GM19240 (cell line): ENCODE measurements at regions not wholly inside any gene's neighbourhood (a gene's known extent, or its start where the extent isn't known, plus 50 kb on each side); places are given as distances from the start of the nearest gene placed in this dataset.

Source experiments
- DNase-seq: peaks from one replicate; pipeline ENCODE4 v3.0.0; 2011; ENCODE audit warnings: low spot score; ENCODE audit not compliant: insufficient read length

GRCh38 chr12:116482179-116482578, 77.0 kb upstream of the MAP1LC3B2 start:
- no peak for DNase-seq

GRCh38 chr12:116482859-116483258, 76.3 kb upstream of the MAP1LC3B2 start:
- no peak for DNase-seq

- DNase-seq = no peak
Observed at GRCh38 chr12:116483959-116484750, 75.0 kb upstream of the MAP1LC3B2 start.

DNA sequence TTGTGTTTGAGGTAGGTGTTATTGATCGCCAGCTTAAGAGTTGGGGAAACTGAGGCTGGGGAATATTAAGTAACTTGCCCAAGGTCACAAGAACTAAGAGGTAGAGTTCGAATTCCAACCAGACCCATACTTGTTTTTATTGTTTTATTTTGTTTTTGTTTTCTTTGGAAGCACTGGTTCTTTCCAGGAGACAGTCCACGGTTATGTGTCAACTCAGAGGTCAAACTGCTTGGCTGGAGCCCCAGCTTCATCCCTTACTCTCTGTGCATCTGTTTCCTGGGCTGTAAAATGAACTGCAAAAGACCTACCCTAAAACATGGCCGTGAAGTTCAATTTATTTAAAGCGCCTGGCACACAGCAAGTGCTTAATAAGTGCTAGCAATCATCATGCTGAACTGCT, 74.4 kb upstream of the MAP1LC3B2 start:
- no peak for DNase-seq

DNA sequence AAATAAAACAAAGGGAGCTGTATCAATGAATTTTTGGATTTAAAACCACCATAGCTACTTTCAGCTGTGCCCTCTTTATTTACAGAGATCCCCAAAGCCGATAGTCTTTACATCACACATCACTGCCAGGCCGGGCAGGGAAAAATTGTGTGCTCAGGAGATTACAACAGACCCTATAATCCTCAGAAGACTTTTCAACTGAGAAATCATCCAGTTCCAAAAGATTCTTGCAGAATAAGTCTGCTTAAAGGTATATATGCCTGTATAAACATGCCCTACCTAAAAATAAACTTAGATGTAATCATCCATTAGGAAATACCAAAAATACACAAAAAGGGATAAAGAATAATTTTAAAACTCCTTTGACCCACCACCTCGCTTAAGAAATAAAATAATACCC, 70.1 kb upstream of the MAP1LC3B2 start:
- DNase-seq = no peak

DNA sequence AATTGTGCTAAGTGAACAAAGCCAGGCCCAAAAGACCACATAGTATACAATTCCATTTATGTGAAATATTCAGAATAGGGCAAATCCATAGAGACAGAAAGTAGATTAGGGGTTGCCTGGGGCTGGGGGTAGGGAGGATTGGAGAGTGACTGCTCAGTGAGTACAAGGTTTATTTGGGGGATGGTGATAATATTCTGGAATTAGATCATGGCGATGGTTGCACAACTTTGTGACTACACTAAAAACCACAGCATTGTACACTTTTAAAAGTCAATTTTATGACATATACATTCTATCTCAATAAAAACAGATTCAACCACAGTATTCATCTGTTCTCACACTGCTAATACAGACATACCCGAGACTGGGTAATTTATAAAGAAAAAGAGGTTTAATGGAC, 68.7 kb upstream of the MAP1LC3B2 start:
- DNase-seq = no peak

DNA sequence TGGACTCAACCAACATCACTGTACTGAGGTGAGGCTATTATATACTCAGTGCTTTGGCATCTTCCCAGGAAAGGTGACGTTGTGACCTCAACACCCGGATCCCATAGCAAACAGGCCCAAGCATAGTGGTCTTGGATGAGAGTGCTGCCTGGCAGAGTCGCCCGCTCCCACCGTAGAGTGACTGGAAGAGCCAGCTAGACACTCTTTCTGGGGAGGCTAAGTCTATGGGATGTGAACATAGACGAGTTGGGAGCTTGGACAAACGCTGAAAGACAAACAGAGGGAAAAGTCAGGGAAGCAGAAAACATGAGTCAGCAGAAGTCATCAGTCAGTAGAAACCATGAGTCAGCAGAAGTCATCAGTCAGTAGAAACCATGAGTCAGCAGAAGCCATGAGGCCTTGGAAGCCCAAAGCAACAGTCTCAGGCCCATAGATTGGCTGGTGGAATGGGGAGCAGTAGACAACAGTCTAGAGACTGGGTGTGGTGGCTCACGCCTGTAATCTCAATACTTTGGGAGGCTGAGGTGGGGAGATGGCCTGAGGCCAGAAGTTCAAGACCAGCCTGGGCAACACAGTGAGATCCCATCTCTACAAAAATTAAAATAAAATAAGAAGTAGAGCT, 66.4 kb upstream of the MAP1LC3B2 start:
- no peak for DNase-seq

- no peak for DNase-seq
Observed at GRCh38 chr12:116495260-116495659, 63.9 kb upstream of the MAP1LC3B2 start.

DNA sequence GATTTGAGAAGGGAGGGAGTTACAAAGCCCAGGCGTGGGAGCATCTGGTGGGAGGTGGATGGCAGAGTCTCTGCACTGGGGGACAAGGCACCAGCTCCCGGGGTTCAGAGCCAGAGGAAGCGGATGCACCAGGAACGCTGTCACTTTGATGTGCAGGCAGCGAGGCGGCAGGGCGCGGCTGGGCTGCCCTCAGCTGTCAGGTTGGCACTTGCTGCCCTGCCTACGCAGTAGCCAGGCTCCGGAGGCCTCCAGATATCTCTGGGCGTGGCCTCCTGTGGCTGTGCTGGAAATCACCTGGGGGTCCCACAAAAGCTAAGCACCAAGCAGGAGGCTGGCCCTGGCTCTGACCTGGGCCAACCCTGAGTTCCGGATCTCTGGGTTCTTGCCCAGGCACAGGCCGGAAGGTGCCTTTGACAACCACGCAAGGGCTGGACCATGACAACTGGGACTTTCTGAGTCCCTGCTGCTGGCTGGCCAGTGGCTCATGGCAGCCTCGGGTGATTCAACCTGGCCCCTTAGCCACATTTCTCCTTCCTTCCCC, 62.1 kb upstream of the MAP1LC3B2 start:
- no peak for DNase-seq

DNA sequence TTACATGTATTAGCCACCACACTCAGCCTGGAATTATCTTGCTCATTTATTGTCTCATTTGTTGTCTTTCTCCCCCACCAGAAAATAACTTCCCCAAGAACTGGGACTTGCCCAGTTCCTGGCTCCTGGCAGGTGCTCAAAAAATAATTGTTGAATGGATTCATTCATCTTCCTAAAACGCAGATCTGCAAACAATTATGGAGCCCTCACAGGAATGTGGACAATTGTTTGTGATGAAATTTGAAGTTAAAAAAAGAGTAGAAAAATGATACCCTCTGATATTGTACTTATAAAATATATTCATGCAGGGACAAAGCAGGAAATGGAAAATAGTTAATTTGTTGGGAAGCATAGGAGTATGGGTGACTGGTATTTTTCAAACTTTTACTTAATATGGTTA, 60.7 kb upstream of the MAP1LC3B2 start:
- DNase-seq = no peak

DNA sequence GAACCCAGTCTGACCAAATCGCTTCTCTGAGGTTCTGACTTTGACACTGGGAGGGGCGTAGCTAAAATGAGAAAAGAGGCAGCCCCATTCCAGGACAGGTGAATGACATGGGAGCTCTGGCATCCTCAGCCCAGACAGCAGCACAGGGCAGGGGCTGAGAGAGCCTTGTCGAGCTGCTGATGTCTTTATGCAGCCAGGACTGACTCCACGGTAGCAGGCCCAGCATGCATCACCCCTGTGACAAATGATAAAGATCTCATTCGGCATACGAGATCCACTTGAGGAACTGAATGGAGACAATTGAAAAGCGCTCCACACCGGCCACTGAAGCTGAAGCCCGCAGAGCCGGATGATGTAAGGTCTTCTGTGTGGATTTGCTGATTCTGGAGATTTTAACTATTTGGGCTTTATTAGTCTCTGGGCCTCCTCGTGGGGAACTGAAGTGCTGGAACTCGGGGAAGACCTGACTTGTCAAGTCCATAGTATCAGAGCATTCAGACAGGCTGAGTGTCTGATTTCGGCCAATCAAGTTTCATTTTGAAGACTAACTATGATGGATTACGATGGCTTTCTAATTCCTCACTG, 56.9 kb upstream of the MAP1LC3B2 start:
- no peak for DNase-seq

- no peak for DNase-seq
Observed at GRCh38 chr12:116502989-116503496, 56.1 kb upstream of the MAP1LC3B2 start.

- DNase-seq = no peak
Observed at GRCh38 chr12:116504438-116504837, 54.7 kb upstream of the MAP1LC3B2 start.

GRCh38 chr12:116506697-116507064, 52.5 kb upstream of the MAP1LC3B2 start:
- DNase-seq = no peak

- no peak for DNase-seq
Observed at GRCh38 chr12:116508145-116509121, 50.7 kb upstream of the MAP1LC3B2 start.
